ENCODE measurements at regions not wholly inside any gene's neighbourhood (a gene's known extent, or its start where the extent isn't known, plus 50 kb on each side); places are given as distances from the start of the nearest gene placed in this dataset.
"Not testable (repeated sequence)": the region's sequence is repeated elsewhere in the genome, so short reads cannot be mapped to it uniquely, and the experiment has no call there.

GRCh38 chr2:56589194-56589593 is 405.4 kb downstream of the CCDC85A start:
- Histone ChIP-seq H3K4me3 (no peak overlapping the region), H3K79me2 (ENCODE audit: insufficient read depth) (no peaks in the 10 kb centered on the region), H2AFZ (no peak overlapping the region), H3K27ac (no peak overlapping the region), H3K4me2 (ENCODE audit: unreplicated experiment) (no peak overlapping the region), H3K9ac (no peak overlapping the region), H3F3A (ENCODE audit: insufficient read depth) (no peaks in the 10 kb centered on the region), H4K20me1 (ENCODE audit: insufficient read depth) (no peaks in the 10 kb centered on the region), H3K27me3 (replicated peaks; ENCODE audit: insufficient read depth) (no peaks in the 10 kb centered on the region), H3K36me3 (ENCODE audit: low read depth) (no peaks in the 10 kb centered on the region), H3K4me1 (ENCODE audit: insufficient read depth) (no peaks in the 10 kb centered on the region), H3K9me3 (ENCODE audit: low read depth) (no peaks in the 10 kb centered on the region), H3K9me2 (ENCODE audit: insufficient read depth) (no peaks in the 10 kb centered on the region)
- TF ChIP-seq EZH2phosphoT487 (IDR thresholded peaks at IDR 0.05; ENCODE audit: insufficient read depth, low read depth): no peak
- no peak for TF ChIP-seq EZH2 (IDR thresholded peaks at IDR 0.05; ENCODE audit: insufficient read depth, poor library complexity, severe bottlenecking)
- WGBS, 2 experiments (ENCODE audit: low coverage in 1 of 2, low lambda C conversion rate in 2 of 2, missing lambda C conversion rate in 2 of 2): 14 to 27% methylated on average over 1 of the region's 1 CpG
- in situ Hi-C loops (cut with MboI): no loop called here
- DNase-seq: no peak

GRCh38 chr2:56589835-56590234 is 406.0 kb downstream of the CCDC85A start:
- no peak overlapping the region for H3K4me2 ChIP-seq (ENCODE audit: unreplicated experiment)
- no peak overlapping the region for H3K27ac ChIP-seq
- H3K4me1 ChIP-seq (ENCODE audit: insufficient read depth): no peaks in the 10 kb centered on the region
- no peak overlapping the region for H3K4me3 ChIP-seq
- no peaks in the 10 kb centered on the region for H3K27me3 ChIP-seq (replicated peaks; ENCODE audit: insufficient read depth)
- DNase-seq: no peak
- TF ChIP-seq EZH2 (IDR thresholded peaks at IDR 0.05; ENCODE audit: insufficient read depth, poor library complexity, severe bottlenecking): no peak
- no peak for TF ChIP-seq EZH2phosphoT487 (IDR thresholded peaks at IDR 0.05; ENCODE audit: insufficient read depth, low read depth)
- no peak overlapping the region for H2AFZ ChIP-seq
- no peaks in the 10 kb centered on the region for H3F3A ChIP-seq (ENCODE audit: insufficient read depth)
- no peaks in the 10 kb centered on the region for H3K9me3 ChIP-seq (ENCODE audit: low read depth)
- no peaks in the 10 kb centered on the region for H3K36me3 ChIP-seq (ENCODE audit: low read depth)
- no peaks in the 10 kb centered on the region for H4K20me1 ChIP-seq (ENCODE audit: insufficient read depth)
- in situ Hi-C loops (cut with MboI): no loop called here
- H3K9me2 ChIP-seq (ENCODE audit: insufficient read depth): no peaks in the 10 kb centered on the region
- H3K9ac ChIP-seq: no peak overlapping the region
- no peaks in the 10 kb centered on the region for H3K79me2 ChIP-seq (ENCODE audit: insufficient read depth)

- H3K79me2 ChIP-seq (ENCODE audit: insufficient read depth): no peaks in the 10 kb centered on the region
- no peaks in the 10 kb centered on the region for H3K36me3 ChIP-seq (ENCODE audit: low read depth)
- TF ChIP-seq EZH2phosphoT487 (IDR thresholded peaks at IDR 0.05; ENCODE audit: insufficient read depth, low read depth): no peak
- TF ChIP-seq EZH2 (IDR thresholded peaks at IDR 0.05; ENCODE audit: insufficient read depth, poor library complexity, severe bottlenecking): no peak
- in situ Hi-C loops (cut with MboI): no loop called here
- no peaks in the 10 kb centered on the region for H3K9me2 ChIP-seq (ENCODE audit: insufficient read depth)
- no peak overlapping the region for H3K4me2 ChIP-seq (ENCODE audit: unreplicated experiment)
- no peaks in the 10 kb centered on the region for H3K4me1 ChIP-seq (ENCODE audit: insufficient read depth)
- no peak overlapping the region for H3K27ac ChIP-seq
- H3K4me3 ChIP-seq: no peak overlapping the region
- no peaks in the 10 kb centered on the region for H4K20me1 ChIP-seq (ENCODE audit: insufficient read depth)
- H3K27me3 ChIP-seq (replicated peaks; ENCODE audit: insufficient read depth): no peaks in the 10 kb centered on the region
- H3F3A ChIP-seq (ENCODE audit: insufficient read depth): no peaks in the 10 kb centered on the region
- no peak overlapping the region for H2AFZ ChIP-seq
- no peak overlapping the region for H3K9ac ChIP-seq
- DNase-seq: no peak
- H3K9me3 ChIP-seq (ENCODE audit: low read depth): no peaks in the 10 kb centered on the region
- WGBS, 2 experiments (ENCODE audit: low coverage in 1 of 2, low lambda C conversion rate in 2 of 2, missing lambda C conversion rate in 2 of 2): 6 to 7% methylated on average over 3 of the region's 3 CpGs
These were observed 406.8 kb downstream of the CCDC85A start for GRCh38 chr2:56590611-56591010.

- H3K4me2 ChIP-seq (ENCODE audit: unreplicated experiment); H3K9ac ChIP-seq; H3K36me3 ChIP-seq (ENCODE audit: low read depth); H3K9me3 ChIP-seq (ENCODE audit: low read depth); H3K9me2 ChIP-seq (ENCODE audit: insufficient read depth); H3K4me1 ChIP-seq (ENCODE audit: insufficient read depth); H2AFZ ChIP-seq; in situ Hi-C loops (cut with MboI); H3K79me2 ChIP-seq (ENCODE audit: insufficient read depth); H3K27me3 ChIP-seq (replicated peaks; ENCODE audit: insufficient read depth); H3K27ac ChIP-seq; H3K4me3 ChIP-seq; H3F3A ChIP-seq (ENCODE audit: insufficient read depth); H4K20me1 ChIP-seq (ENCODE audit: insufficient read depth); DNase-seq: not testable (repeated sequence)
- 21 to 25% methylated on average over 9 of the region's 9 CpGs for WGBS, 2 experiments (ENCODE audit: low coverage in 1 of 2, low lambda C conversion rate in 2 of 2, missing lambda C conversion rate in 2 of 2)
These were observed 422.3 kb downstream of the CCDC85A start for GRCh38 chr2:56606086-56606485.

- no peak overlapping the region for H3K9ac ChIP-seq
- in situ Hi-C loops (cut with MboI): no loop called here
- no peak for TF ChIP-seq EZH2phosphoT487 (IDR thresholded peaks at IDR 0.05; ENCODE audit: insufficient read depth, low read depth)
- no peak for TF ChIP-seq EZH2 (IDR thresholded peaks at IDR 0.05; ENCODE audit: insufficient read depth, poor library complexity, severe bottlenecking)
- H3K36me3 ChIP-seq (ENCODE audit: low read depth): no peaks in the 10 kb centered on the region
- H3K4me3 ChIP-seq: no peak overlapping the region
- H2AFZ ChIP-seq: no peak overlapping the region
- no peak for DNase-seq
- WGBS, 2 experiments (ENCODE audit: low coverage in 1 of 2, low lambda C conversion rate in 2 of 2, missing lambda C conversion rate in 2 of 2): 15 to 24% methylated on average over 1 of the region's 1 CpG
- H3K27ac ChIP-seq: no peak overlapping the region
- no peaks in the 10 kb centered on the region for H3K9me3 ChIP-seq (ENCODE audit: low read depth)
- no peaks in the 10 kb centered on the region for H4K20me1 ChIP-seq (ENCODE audit: insufficient read depth)
- no peaks in the 10 kb centered on the region for H3K4me1 ChIP-seq (ENCODE audit: insufficient read depth)
- H3K9me2 ChIP-seq (ENCODE audit: insufficient read depth): no peaks in the 10 kb centered on the region
- no peaks in the 10 kb centered on the region for H3K79me2 ChIP-seq (ENCODE audit: insufficient read depth)
- H3K4me2 ChIP-seq (ENCODE audit: unreplicated experiment): no peak overlapping the region
- H3K27me3 ChIP-seq (replicated peaks; ENCODE audit: insufficient read depth): no peaks in the 10 kb centered on the region
- no peaks in the 10 kb centered on the region for H3F3A ChIP-seq (ENCODE audit: insufficient read depth)
These were observed 429.5 kb downstream of the CCDC85A start for GRCh38 chr2:56613254-56613653.

Measured in GM23248 (cell line).